ENCODE measurements at regions not wholly inside any gene's neighbourhood (a gene's known extent, or its start where the extent isn't known, plus 50 kb on each side); places are given as distances from the start of the nearest gene placed in this dataset.

- no peak for TF ChIP-seq POLR2A (IDR thresholded peaks at IDR 0.05)
- Histone ChIP-seq H3K36me3 (no peaks in the 10 kb centered on the region), H3K27ac (no peak overlapping the region), H3K9me3 (no peaks in the 10 kb centered on the region), H3K27me3 (no peaks in the 10 kb centered on the region), H3K4me1 (no peaks in the 10 kb centered on the region), H3K4me3 (no peak overlapping the region)
- intact Hi-C loops (cut with DNase I; ENCODE audit: low total_unique reads) = no loop called here
- DNase-seq = no peak
Measured at GRCh38 chr13:109301726-109302125, 484.7 kb downstream of the IRS2 start.

- H3K36me3 ChIP-seq = no peaks in the 10 kb centered on the region
- no peak for DNase-seq
- intact Hi-C loops (cut with DNase I; ENCODE audit: low total_unique reads) = no loop called here
- no peak overlapping the region for H3K27ac ChIP-seq
- no peak overlapping the region for H3K4me3 ChIP-seq
- no peaks in the 10 kb centered on the region for H3K9me3 ChIP-seq
- H3K27me3 ChIP-seq = no peaks in the 10 kb centered on the region
- no peaks in the 10 kb centered on the region for H3K4me1 ChIP-seq
- TF ChIP-seq CTCF (IDR thresholded peaks at IDR 0.05) (no peak), POLR2A (IDR thresholded peaks at IDR 0.05) (no peak)
Measured at GRCh38 chr13:109301276-109301675, 485.1 kb downstream of the IRS2 start.

GRCh38 chr13:109297628-109298027, 488.8 kb downstream of the IRS2 start:
- no peak overlapping the region for H3K27ac ChIP-seq
- H3K36me3 ChIP-seq = no peaks in the 10 kb centered on the region
- no peaks in the 10 kb centered on the region for H3K9me3 ChIP-seq
- H3K4me1 ChIP-seq = no peaks in the 10 kb centered on the region
- TF ChIP-seq POLR2A (IDR thresholded peaks at IDR 0.05) (no peak), CTCF (IDR thresholded peaks at IDR 0.05) (no peak)
- no peaks in the 10 kb centered on the region for H3K27me3 ChIP-seq
- intact Hi-C loops (cut with DNase I; ENCODE audit: low total_unique reads) = no loop called here
- DNase-seq = no peak
- no peak overlapping the region for H3K4me3 ChIP-seq

- intact Hi-C loops (cut with DNase I; ENCODE audit: low total_unique reads) = no loop called here
- H3K27ac ChIP-seq = no peak overlapping the region
- H3K36me3 ChIP-seq = no peaks in the 10 kb centered on the region
- H3K4me3 ChIP-seq = no peak overlapping the region
- H3K4me1 ChIP-seq = no peaks in the 10 kb centered on the region
- DNase-seq = no peak
- TF ChIP-seq CTCF (IDR thresholded peaks at IDR 0.05) = no peak
- TF ChIP-seq POLR2A (IDR thresholded peaks at IDR 0.05) = no peak
- no peaks in the 10 kb centered on the region for H3K27me3 ChIP-seq
- no peaks in the 10 kb centered on the region for H3K9me3 ChIP-seq
Measured at GRCh38 chr13:109293166-109293565, 493.2 kb downstream of the IRS2 start.

- H3K4me3 ChIP-seq = no peak overlapping the region
- no peaks in the 10 kb centered on the region for H3K36me3 ChIP-seq
- H3K9me3 ChIP-seq = no peaks in the 10 kb centered on the region
- H3K27ac ChIP-seq = no peak overlapping the region
- DNase-seq = no peak
- no peak for TF ChIP-seq CTCF (IDR thresholded peaks at IDR 0.05)
- no peak for TF ChIP-seq POLR2A (IDR thresholded peaks at IDR 0.05)
- H3K27me3 ChIP-seq = no peaks in the 10 kb centered on the region
- intact Hi-C loops (cut with DNase I; ENCODE audit: low total_unique reads) = no loop called here
- no peaks in the 10 kb centered on the region for H3K4me1 ChIP-seq
Measured at GRCh38 chr13:109288151-109288709, 498.2 kb downstream of the IRS2 start.

GRCh38 chr13:109287553-109287952, 498.8 kb downstream of the IRS2 start:
- TF ChIP-seq POLR2A (IDR thresholded peaks at IDR 0.05) = no peak
- no peak for TF ChIP-seq CTCF (IDR thresholded peaks at IDR 0.05)
- Histone ChIP-seq H3K9me3 (no peaks in the 10 kb centered on the region), H3K4me1 (no peaks in the 10 kb centered on the region), H3K27me3 (no peaks in the 10 kb centered on the region), H3K36me3 (no peaks in the 10 kb centered on the region), H3K27ac (no peak overlapping the region), H3K4me3 (no peak overlapping the region)
- intact Hi-C loops (cut with DNase I; ENCODE audit: low total_unique reads) = no loop called here
- no peak for DNase-seq
